BE2C (cell line): ENCODE measurements at regions not wholly inside any gene's neighbourhood (a gene's known extent, or its start where the extent isn't known, plus 50 kb on each side); places are given as distances from the start of the nearest gene placed in this dataset.

Source experiments
- DNase-seq: peaks from one replicate; pipeline ENCODE4 v3.0.0-alpha.2; 2020
- H3K27me3 ChIP-seq: fragments of 250-450 bp; sonication (Bioruptor Pico); 2 replicates; pipeline ENCODE4 v1.5.1; 2020; ENCODE audit warnings: mild to moderate bottlenecking
- H3K36me3 ChIP-seq: fragments of 250-450 bp; sonication (Bioruptor Pico); 2 replicates; pipeline ENCODE4 v1.5.1; 2020; ENCODE audit warnings: mild to moderate bottlenecking
- H3K4me1 ChIP-seq: fragments of 250-450 bp; sonication (Bioruptor Pico); 2 replicates; pipeline ENCODE4 v1.5.1; 2020
- H3K4me3 ChIP-seq: 2 replicates; pipeline ENCODE4 v1.5.1; 2011; ENCODE audit warnings: low read depth, low read length
- H3K9me3 ChIP-seq: fragments of 250-450 bp; sonication (Bioruptor Pico); 2 replicates; pipeline ENCODE4 v1.5.1; 2020
- TF ChIP-seq, protein P1 (sequence below): IDR thresholded peaks from 2 replicates; pipeline ENCODE4 v1.5.1; 2012; ENCODE audit warnings: mild to moderate bottlenecking, low read depth, low read length

DNA sequence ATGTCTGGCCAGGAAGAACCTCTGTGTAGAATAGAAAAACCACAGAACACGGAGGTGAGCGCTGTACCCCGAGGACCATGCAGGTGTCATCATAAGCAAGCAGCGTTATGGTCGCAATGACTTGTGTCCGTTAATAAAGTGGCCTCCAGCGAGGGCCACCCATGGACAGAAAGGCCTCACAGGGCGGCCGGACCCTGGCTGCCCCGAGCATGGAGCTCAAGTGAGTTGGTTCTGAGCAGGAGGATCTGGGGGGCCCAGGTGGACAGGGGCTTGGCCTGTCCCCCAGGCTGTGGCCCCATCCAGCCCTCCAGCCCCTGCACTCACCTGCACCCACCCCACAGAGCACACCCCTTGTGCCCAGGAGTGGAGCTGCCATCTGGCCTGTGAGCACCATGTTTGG lies 133.8 kb downstream of the BRD1 start:
- TF ChIP-seq, protein P1, sequence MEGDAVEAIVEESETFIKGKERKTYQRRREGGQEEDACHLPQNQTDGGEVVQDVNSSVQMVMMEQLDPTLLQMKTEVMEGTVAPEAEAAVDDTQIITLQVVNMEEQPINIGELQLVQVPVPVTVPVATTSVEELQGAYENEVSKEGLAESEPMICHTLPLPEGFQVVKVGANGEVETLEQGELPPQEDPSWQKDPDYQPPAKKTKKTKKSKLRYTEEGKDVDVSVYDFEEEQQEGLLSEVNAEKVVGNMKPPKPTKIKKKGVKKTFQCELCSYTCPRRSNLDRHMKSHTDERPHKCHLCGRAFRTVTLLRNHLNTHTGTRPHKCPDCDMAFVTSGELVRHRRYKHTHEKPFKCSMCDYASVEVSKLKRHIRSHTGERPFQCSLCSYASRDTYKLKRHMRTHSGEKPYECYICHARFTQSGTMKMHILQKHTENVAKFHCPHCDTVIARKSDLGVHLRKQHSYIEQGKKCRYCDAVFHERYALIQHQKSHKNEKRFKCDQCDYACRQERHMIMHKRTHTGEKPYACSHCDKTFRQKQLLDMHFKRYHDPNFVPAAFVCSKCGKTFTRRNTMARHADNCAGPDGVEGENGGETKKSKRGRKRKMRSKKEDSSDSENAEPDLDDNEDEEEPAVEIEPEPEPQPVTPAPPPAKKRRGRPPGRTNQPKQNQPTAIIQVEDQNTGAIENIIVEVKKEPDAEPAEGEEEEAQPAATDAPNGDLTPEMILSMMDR: no peak
- Histone ChIP-seq H3K9me3 (no peaks in the 10 kb centered on the region), H3K4me3 (no peak overlapping the region), H3K27me3 (peaks cover 14% of the 10 kb centered on the region), H3K4me1 (no peaks in the 10 kb centered on the region), H3K36me3 (no peaks in the 10 kb centered on the region)
- DNase-seq: no peak

DNA sequence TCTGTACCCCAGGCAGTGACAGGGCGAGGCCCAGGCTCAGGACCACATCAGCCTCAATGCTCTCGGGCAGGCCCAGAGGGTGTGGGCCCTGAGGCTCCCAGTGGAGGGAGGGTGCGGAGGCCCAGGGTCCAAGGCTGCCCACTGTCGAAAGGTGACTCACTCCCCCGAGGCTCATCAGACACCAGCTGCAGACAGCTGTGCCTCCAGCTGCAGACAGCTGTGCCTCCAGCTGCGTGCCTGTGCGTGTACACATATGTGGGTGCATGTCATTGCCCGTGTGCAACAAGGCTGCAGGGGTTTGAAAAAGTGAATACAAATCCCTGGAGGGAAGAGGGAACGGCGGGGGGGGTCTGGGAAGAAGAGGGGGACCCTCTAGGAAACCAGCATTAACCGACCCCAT lies 134.3 kb downstream of the BRD1 start:
- no peak overlapping the region for H3K4me3 ChIP-seq
- no peaks in the 10 kb centered on the region for H3K9me3 ChIP-seq
- peaks cover 19% of the 10 kb centered on the region for H3K27me3 ChIP-seq
- DNase-seq: no peak
- H3K36me3 ChIP-seq: no peaks in the 10 kb centered on the region
- no peaks in the 10 kb centered on the region for H3K4me1 ChIP-seq
- TF ChIP-seq, protein P1: no peak

DNA sequence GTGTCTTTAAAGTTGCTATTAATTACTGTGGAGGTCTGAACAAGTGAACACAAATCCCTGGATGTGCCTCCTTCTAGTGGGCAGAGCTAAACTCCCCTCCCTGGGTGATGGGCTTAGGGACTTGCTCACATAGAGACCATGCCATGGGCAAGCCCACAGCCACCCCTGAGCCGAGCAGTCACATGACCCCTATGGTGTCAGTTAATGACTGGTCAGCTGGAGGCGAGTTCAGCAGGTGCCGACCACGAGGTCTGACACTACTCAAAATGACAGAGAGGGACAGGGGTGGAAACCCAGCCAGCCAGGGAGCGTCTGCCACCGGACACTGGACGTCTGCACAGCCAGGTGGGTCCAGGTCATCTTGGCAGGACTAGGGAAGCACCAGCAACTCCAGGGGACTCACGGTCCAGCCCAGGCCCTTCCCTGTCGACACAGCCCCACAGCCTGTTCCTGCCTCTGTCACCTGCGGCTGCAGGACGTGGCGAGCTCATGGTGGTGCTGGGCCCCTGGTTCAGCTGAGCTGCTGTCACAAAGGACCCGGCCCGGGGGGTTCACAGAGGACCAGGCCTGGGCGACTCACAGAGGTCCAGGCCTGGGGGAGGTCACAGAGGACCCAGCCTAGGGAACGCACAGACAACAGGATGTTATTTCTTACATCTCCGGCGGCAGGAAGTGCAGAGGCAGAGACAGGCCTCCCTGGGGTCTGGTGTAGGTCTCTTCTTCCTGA lies 135.0 kb downstream of the BRD1 start:
- no peaks in the 10 kb centered on the region for H3K9me3 ChIP-seq
- H3K4me1 ChIP-seq: no peaks in the 10 kb centered on the region
- TF ChIP-seq, protein P1: no peak
- H3K27me3 ChIP-seq: peaks cover 24% of the 10 kb centered on the region
- H3K4me3 ChIP-seq: no peak overlapping the region
- no peak for DNase-seq
- no peaks in the 10 kb centered on the region for H3K36me3 ChIP-seq

DNA sequence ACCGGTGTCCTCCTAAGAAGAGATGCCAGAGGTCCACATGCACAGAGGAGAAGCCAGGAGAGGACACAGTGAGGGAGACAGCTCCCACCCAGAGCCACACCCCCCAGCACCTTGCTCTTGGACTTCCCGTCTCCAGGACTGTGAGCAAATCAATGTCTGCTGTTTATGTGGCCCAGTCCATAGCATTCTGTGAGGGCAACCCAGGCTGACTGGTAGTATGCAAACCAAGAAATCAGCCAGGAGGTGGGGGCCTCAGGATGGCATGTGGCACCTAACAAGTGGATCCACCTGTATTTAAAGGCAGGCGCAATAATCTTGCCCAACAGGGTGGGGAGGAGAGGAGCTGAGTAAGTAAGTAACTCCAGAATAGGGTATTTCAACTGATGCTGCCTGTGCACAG lies 136.4 kb downstream of the BRD1 start:
- Histone ChIP-seq H3K27me3 (peaks cover 24% of the 10 kb centered on the region), H3K36me3 (no peaks in the 10 kb centered on the region), H3K4me3 (no peak overlapping the region), H3K9me3 (no peaks in the 10 kb centered on the region), H3K4me1 (no peaks in the 10 kb centered on the region)
- no peak for DNase-seq
- TF ChIP-seq, protein P1: no peak

DNA sequence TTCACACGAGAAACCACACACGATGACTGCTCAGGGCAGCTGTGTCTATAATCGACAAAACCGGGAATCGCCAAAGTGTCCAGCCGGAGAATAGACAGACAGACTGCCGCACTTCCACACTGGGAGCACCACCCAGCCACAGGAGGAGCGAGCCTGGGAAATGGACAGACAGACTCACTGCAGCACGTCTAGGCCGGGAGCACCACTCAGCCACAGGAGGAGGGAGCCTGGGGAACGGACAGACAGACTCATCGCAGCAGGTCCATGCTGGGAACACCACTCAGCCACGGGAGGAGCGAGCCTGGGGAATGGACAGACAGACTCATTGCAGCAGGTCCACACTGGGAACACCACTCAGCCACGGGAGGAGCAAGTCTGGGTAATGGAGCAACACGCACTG lies 137.2 kb downstream of the BRD1 start:
- no peak overlapping the region for H3K4me3 ChIP-seq
- TF ChIP-seq, protein P1: no peak

DNA sequence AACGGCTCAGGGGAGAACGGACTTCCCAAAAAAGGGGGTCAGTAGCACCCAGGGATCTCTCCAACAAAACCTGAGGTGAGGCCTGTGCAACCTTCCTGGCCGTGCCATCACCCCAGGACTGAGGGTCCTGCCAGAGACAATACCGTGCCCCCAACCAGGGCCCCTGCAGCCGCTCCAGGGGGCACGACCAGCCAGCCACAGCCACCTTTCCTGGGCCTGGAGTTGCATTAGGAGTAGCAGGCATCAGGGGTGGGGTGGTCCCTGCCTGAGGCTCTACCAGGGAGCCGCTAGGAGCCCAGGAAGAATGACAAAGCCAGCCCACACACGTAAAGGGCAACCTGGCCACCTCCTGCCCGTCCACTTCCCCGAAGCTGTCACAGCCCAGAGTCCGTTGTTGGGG lies 137.8 kb downstream of the BRD1 start:
- H3K9me3 ChIP-seq: no peaks in the 10 kb centered on the region

More for the DNA sequence above, 137.2 kb downstream of the BRD1 start:
- H3K4me1 ChIP-seq: no peaks in the 10 kb centered on the region
- no peak for DNase-seq
- no peaks in the 10 kb centered on the region for H3K36me3 ChIP-seq
- no peaks in the 10 kb centered on the region for H3K9me3 ChIP-seq
- H3K27me3 ChIP-seq: peaks cover 24% of the 10 kb centered on the region

More for the DNA sequence above, 137.8 kb downstream of the BRD1 start:
- no peaks in the 10 kb centered on the region for H3K4me1 ChIP-seq
- H3K4me3 ChIP-seq: no peak overlapping the region
- DNase-seq: no peak
- TF ChIP-seq, protein P1: no peak
- H3K36me3 ChIP-seq: no peaks in the 10 kb centered on the region
- peaks cover 24% of the 10 kb centered on the region for H3K27me3 ChIP-seq
